ENCODE measurements at regions not wholly inside any gene's neighbourhood (a gene's known extent, or its start where the extent isn't known, plus 50 kb on each side); places are given as distances from the start of the nearest gene placed in this dataset.
"Not testable (repeated sequence)": the region's sequence is repeated elsewhere in the genome, so short reads cannot be mapped to it uniquely, and the experiment has no call there.

- no peak for DNase-seq (ENCODE audit: low read depth)
Observed at GRCh38 chrX:2572740-2573139, 72.0 kb upstream of the DHRSX start.

- no peak for DNase-seq (ENCODE audit: low read depth)
Observed at GRCh38 chrX:2568125-2568524, 67.3 kb upstream of the DHRSX start.

GRCh38 chrX:2566055-2566454, 65.3 kb upstream of the DHRSX start:
- DNase-seq (ENCODE audit: low read depth): no peak

GRCh38 chrX:2561456-2561855, 60.7 kb upstream of the DHRSX start:
- DNase-seq (ENCODE audit: low read depth): no peak

- no peak for DNase-seq (ENCODE audit: low read depth)
Observed at GRCh38 chrX:2559124-2559523, 58.3 kb upstream of the DHRSX start.

- no peak for DNase-seq (ENCODE audit: low read depth)
Observed at GRCh38 chrX:2554891-2555290, 54.1 kb upstream of the DHRSX start.

- not testable (repeated sequence) for DNase-seq (ENCODE audit: low read depth)
Observed at GRCh38 chrX:2554066-2554465, 53.3 kb upstream of the DHRSX start.

- no peak for DNase-seq (ENCODE audit: low read depth)
Observed at GRCh38 chrX:2552621-2553201, 51.9 kb upstream of the DHRSX start.

GRCh38 chrX:2550328-2551020, 49.7 kb upstream of the DHRSX start:
- DNase-seq (ENCODE audit: low read depth): no peak
